ENCODE measurements at regions not wholly inside any gene's neighbourhood (a gene's known extent, or its start where the extent isn't known, plus 50 kb on each side); places are given as distances from the start of the nearest gene placed in this dataset.
"Not testable (repeated sequence)": the region's sequence is repeated elsewhere in the genome, so short reads cannot be mapped to it uniquely, and the experiment has no call there.

DNA sequence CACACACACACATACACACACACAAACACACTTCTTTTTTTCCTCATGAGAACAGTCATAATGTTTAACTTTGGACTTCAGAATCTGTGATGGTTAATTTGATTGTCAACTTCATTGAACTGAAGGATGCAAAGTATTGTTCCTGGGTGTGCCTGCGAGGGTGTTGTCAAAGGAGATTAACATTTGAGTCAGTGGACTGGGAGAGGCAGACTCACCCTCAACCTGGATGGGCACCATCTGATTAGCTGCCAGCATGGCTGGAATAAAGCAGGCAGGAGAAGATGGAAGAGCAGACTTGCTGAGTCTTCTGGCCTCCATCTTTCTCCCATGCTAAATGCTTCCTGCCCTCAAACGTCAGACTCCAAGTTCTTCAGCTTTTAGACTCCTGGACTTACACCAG lies 167.6 kb upstream of the CRBN start:
- TF ChIP-seq, protein P1, sequence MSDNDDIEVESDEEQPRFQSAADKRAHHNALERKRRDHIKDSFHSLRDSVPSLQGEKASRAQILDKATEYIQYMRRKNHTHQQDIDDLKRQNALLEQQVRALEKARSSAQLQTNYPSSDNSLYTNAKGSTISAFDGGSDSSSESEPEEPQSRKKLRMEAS (CRISPR knock-in tag; IDR thresholded peaks at IDR 0.05), result not testable (repeated sequence)
- TF ChIP-seq TCF7L2 (IDR thresholded peaks at IDR 0.05; ENCODE audit: low read depth, low read length); LCOR (CRISPR knock-in tag; IDR thresholded peaks at IDR 0.05); CCAR2 (IDR thresholded peaks at IDR 0.05; ENCODE audit: low read depth, low read length): not testable (repeated sequence)
- TF ChIP-seq, protein P2, sequence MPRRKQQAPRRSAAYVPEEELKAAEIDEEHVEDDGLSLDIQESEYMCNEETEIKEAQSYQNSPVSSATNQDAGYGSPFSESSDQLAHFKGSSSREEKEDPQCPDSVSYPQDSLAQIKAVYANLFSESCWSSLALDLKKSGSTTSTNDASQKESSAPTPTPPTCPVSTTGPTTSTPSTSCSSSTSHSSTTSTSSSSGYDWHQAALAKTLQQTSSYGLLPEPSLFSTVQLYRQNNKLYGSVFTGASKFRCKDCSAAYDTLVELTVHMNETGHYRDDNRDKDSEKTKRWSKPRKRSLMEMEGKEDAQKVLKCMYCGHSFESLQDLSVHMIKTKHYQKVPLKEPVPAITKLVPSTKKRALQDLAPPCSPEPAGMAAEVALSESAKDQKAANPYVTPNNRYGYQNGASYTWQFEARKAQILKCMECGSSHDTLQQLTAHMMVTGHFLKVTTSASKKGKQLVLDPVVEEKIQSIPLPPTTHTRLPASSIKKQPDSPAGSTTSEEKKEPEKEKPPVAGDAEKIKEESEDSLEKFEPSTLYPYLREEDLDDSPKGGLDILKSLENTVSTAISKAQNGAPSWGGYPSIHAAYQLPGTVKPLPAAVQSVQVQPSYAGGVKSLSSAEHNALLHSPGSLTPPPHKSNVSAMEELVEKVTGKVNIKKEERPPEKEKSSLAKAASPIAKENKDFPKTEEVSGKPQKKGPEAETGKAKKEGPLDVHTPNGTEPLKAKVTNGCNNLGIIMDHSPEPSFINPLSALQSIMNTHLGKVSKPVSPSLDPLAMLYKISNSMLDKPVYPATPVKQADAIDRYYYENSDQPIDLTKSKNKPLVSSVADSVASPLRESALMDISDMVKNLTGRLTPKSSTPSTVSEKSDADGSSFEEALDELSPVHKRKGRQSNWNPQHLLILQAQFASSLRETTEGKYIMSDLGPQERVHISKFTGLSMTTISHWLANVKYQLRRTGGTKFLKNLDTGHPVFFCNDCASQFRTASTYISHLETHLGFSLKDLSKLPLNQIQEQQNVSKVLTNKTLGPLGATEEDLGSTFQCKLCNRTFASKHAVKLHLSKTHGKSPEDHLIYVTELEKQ (CRISPR knock-in tag; IDR thresholded peaks at IDR 0.05), result not testable (repeated sequence)
- TF ChIP-seq, protein P3, sequence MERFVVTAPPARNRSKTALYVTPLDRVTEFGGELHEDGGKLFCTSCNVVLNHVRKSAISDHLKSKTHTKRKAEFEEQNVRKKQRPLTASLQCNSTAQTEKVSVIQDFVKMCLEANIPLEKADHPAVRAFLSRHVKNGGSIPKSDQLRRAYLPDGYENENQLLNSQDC (CRISPR knock-in tag; IDR thresholded peaks at IDR 0.05), result not testable (repeated sequence)

Data from K562 (cell line).